SU-DHL-6 (cell line): ENCODE measurements at regions not wholly inside any gene's neighbourhood (a gene's known extent, or its start where the extent isn't known, plus 50 kb on each side); places are given as distances from the start of the nearest gene placed in this dataset.

Experiments used
- H2AFZ ChIP-seq: fragments of 200-600 bp; sonication (generic); 2 replicates; pipeline ENCODE4 v1.6.1; 2014; ENCODE audit warnings: low read depth, mild to moderate bottlenecking, moderate library complexity, mixed read lengths, antibody characterized with exemption, low read length; ENCODE audit not compliant: severe bottlenecking
- H3F3A ChIP-seq: fragments of 200-600 bp; shearing (Covaris generic); 2 replicates; pipeline ENCODE4 v1.6.0; 2016; ENCODE audit warnings: antibody characterized with exemption, mild to moderate bottlenecking; ENCODE audit not compliant: insufficient read depth
- H3K27ac ChIP-seq: fragments of 200-600 bp; sonication (generic); 2 replicates; pipeline ENCODE4 v1.5.1; 2016; ENCODE audit warnings: low read depth, mild to moderate bottlenecking, low read length, moderate library complexity, mixed read lengths
- H3K27me3 ChIP-seq: fragments of 200-600 bp; sonication (generic), shearing (Covaris generic); 2 replicates; pipeline ENCODE4 v1.6.0; 2014; ENCODE audit warnings: mild to moderate bottlenecking, low read length
- H3K36me3 ChIP-seq: fragments of 200-600 bp; sonication (generic); 2 replicates; pipeline ENCODE4 v1.6.1; 2014; ENCODE audit warnings: mild to moderate bottlenecking, low read length, mixed read lengths
- H3K4me2 ChIP-seq: fragments of 300-600, 200-600 bp; shearing (Covaris generic), sonication (generic); 2 replicates; pipeline ENCODE4 v1.6.0; 2014; ENCODE audit warnings: low read length, low read depth, mild to moderate bottlenecking; ENCODE audit not compliant: poor library complexity, severe bottlenecking
- H3K4me3 ChIP-seq: fragments of 200-600 bp; sonication (generic); 2 replicates; pipeline ENCODE4 v1.5.1; 2014; ENCODE audit warnings: antibody characterized with exemption, low read length, mild to moderate bottlenecking, mixed read lengths; ENCODE audit not compliant: insufficient read depth, poor library complexity, severe bottlenecking
- H3K79me2 ChIP-seq: fragments of 200-600 bp; sonication (generic); 2 replicates; pipeline ENCODE4 v1.6.1; 2014; ENCODE audit warnings: mild to moderate bottlenecking, low read length, moderate library complexity; ENCODE audit not compliant: insufficient read depth
- H3K9ac ChIP-seq: fragments of 200-600 bp; sonication (generic); 2 replicates; pipeline ENCODE4 v1.7.0; 2014; ENCODE audit warnings: mild to moderate bottlenecking, low read length
- H3K9me2 ChIP-seq: fragments of 200-600 bp; sonication (generic); replicated peaks from 2 replicates; pipeline ENCODE4 v1.6.1; 2014; ENCODE audit warnings: low read length; ENCODE audit not compliant: insufficient read depth
- H3K9me3 ChIP-seq: fragments of 200-600 bp; sonication (generic); 2 replicates; pipeline ENCODE4 v1.6.1; 2014; ENCODE audit warnings: low read length, mixed read lengths; ENCODE audit not compliant: insufficient read depth
- H4K20me1 ChIP-seq: fragments of 200-600 bp; sonication (generic); 2 replicates; pipeline ENCODE4 v1.6.1; 2014; ENCODE audit warnings: low read depth, mild to moderate bottlenecking, antibody characterized with exemption, low read length, moderate library complexity, mixed read lengths
- EZH2phosphoT487 ChIP-seq: fragments of 200-600 bp; sonication (generic), shearing (Covaris generic); conservative IDR thresholded peaks from 2 replicates; pipeline ENCODE4 v1.6.1; 2018; ENCODE audit warnings: mild to moderate bottlenecking, antibody characterized with exemption, low read length, moderate library complexity, mixed read lengths
- TF ChIP-seq, protein P1 (sequence below): fragments of 200-600 bp; sonication (generic); IDR thresholded peaks from one replicate; pipeline ENCODE4 v1.5.1; 2017; ENCODE audit warnings: antibody characterized with exemption, mild to moderate bottlenecking, low read length, moderate library complexity; ENCODE audit not compliant: insufficient read depth, poor library complexity, severe bottlenecking

DNA sequence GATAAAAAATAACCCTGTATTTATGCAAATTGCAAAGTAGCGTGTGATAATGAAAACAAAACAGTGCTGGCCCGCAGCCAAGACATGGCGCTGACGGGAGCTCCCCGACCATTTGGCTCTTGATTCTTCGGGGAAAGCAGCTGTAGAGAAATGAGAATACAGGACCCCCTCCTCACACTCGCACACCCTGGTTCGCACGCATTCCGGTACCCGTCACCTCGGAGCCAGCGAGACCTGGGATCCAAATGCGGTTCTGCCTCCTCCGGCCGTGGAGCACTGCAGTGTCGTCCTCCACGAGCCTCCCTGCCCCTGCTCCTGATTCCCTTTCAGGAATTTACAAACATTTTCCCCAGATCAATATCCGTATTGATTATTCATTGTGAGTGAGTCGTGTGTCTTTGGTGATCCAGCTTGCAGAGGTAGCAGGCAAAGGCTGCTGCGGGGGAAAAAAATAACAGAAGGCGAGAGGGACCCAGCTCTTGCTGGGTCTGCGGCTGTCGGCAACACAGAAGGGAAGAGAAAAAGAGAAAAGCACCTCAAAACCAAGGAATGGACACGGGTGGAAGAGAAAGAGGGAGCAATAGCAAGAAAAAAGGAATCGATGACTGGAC is 184.1 kb upstream of the ZFHX3 start:
- no peak overlapping the region for H3K4me2 ChIP-seq

DNA sequence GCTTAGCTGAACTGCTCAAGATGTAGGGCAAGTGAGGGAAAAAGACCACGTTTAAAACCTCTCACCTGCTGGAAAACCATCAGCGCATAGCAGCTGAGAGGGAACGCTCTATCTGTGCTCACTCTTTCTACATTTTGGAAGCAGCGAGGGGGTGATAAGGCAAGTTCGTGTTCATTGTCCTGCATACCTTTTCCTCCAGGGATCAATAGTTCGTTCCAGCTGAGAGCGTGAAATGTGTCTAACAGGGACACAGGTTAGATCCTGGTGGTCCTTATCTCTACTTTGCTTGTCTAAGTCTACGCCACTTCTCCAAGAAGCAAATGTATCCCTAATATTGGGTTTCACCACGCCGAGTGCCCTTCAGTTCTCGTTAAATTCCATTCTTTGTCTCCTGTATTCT is 183.5 kb upstream of the ZFHX3 start:
- no peak overlapping the region for H3K4me2 ChIP-seq
- H3K9me2 ChIP-seq = no peaks in the 10 kb centered on the region
- H3K27me3 ChIP-seq = no peaks in the 10 kb centered on the region
- TF ChIP-seq EZH2phosphoT487 = no peak
- TF ChIP-seq, protein P1, sequence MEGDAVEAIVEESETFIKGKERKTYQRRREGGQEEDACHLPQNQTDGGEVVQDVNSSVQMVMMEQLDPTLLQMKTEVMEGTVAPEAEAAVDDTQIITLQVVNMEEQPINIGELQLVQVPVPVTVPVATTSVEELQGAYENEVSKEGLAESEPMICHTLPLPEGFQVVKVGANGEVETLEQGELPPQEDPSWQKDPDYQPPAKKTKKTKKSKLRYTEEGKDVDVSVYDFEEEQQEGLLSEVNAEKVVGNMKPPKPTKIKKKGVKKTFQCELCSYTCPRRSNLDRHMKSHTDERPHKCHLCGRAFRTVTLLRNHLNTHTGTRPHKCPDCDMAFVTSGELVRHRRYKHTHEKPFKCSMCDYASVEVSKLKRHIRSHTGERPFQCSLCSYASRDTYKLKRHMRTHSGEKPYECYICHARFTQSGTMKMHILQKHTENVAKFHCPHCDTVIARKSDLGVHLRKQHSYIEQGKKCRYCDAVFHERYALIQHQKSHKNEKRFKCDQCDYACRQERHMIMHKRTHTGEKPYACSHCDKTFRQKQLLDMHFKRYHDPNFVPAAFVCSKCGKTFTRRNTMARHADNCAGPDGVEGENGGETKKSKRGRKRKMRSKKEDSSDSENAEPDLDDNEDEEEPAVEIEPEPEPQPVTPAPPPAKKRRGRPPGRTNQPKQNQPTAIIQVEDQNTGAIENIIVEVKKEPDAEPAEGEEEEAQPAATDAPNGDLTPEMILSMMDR = no peak
- H3K79me2 ChIP-seq = no peaks in the 10 kb centered on the region
- H2AFZ ChIP-seq = no peak overlapping the region
- no peak overlapping the region for H3K9ac ChIP-seq
- H3K36me3 ChIP-seq = no peaks in the 10 kb centered on the region
- H3K4me3 ChIP-seq = no peak overlapping the region
- H3F3A ChIP-seq = no peaks in the 10 kb centered on the region
- H4K20me1 ChIP-seq = no peaks in the 10 kb centered on the region
- no peaks in the 10 kb centered on the region for H3K9me3 ChIP-seq
- no peak overlapping the region for H3K27ac ChIP-seq

More for the DNA sequence above, 184.1 kb upstream of the ZFHX3 start:
- H3K36me3 ChIP-seq = no peaks in the 10 kb centered on the region
- no peaks in the 10 kb centered on the region for H3K27me3 ChIP-seq
- H2AFZ ChIP-seq = no peak overlapping the region
- no peaks in the 10 kb centered on the region for H3F3A ChIP-seq
- H3K27ac ChIP-seq = no peak overlapping the region
- no peaks in the 10 kb centered on the region for H3K9me3 ChIP-seq
- no peaks in the 10 kb centered on the region for H4K20me1 ChIP-seq
- H3K9me2 ChIP-seq = no peaks in the 10 kb centered on the region
- H3K9ac ChIP-seq = no peak overlapping the region
- TF ChIP-seq EZH2phosphoT487 = no peak
- TF ChIP-seq, protein P1 = no peak
- H3K4me3 ChIP-seq = no peak overlapping the region
- H3K79me2 ChIP-seq = no peaks in the 10 kb centered on the region

DNA sequence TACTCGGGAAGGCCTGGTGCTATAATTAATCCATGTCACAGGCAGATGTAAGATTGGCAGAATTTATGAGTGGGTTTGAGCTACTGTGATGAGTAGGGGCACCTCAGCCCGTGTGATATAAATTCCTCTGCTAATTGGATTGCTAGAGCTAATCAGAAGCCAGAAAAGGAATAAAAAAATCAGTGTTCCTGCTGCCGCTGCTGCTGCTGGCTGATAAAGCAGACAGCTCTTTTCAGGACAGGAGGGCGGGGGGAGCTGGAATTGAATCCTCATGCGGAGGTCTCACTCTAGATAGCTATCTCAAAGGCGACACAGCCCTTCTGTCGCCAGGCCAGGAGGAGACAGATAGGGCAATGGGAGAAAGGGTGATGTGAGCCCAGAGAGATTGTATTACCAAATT is 182.7 kb upstream of the ZFHX3 start:
- no peak overlapping the region for H3K4me2 ChIP-seq
- TF ChIP-seq EZH2phosphoT487 = no peak
- H4K20me1 ChIP-seq = no peaks in the 10 kb centered on the region
- no peaks in the 10 kb centered on the region for H3K79me2 ChIP-seq
- H3K36me3 ChIP-seq = no peaks in the 10 kb centered on the region
- H3K9me3 ChIP-seq = no peaks in the 10 kb centered on the region
- H2AFZ ChIP-seq = no peak overlapping the region
- no peaks in the 10 kb centered on the region for H3K27me3 ChIP-seq
- no peak overlapping the region for H3K4me3 ChIP-seq
- H3K27ac ChIP-seq = no peak overlapping the region
- no peak overlapping the region for H3K9ac ChIP-seq
- H3K9me2 ChIP-seq = no peaks in the 10 kb centered on the region
- no peaks in the 10 kb centered on the region for H3F3A ChIP-seq

DNA sequence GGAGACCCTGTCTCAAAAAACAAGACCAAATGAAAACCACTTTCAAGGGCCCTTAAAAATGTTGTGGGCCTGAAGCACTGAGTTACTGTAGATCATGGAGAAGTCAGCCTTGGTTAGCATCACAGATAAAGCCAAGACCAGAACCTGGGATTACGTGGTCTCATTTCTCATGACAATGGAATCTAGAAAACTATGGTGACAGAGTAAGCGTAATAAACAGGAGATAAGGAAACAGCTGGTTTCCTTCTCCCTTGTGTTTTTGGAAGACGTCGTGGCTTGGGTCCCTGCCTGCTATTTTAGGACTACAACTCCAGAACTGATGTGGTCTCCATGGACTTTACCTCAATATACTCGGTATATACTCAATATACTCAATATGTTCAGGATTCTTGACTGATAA is 180.7 kb upstream of the ZFHX3 start:
- H3K4me2 ChIP-seq = no peak overlapping the region
- no peaks in the 10 kb centered on the region for H4K20me1 ChIP-seq
- no peak overlapping the region for H3K9ac ChIP-seq
- no peaks in the 10 kb centered on the region for H3K36me3 ChIP-seq
- no peaks in the 10 kb centered on the region for H3K79me2 ChIP-seq
- no peaks in the 10 kb centered on the region for H3F3A ChIP-seq
- no peak overlapping the region for H2AFZ ChIP-seq
- H3K9me3 ChIP-seq = no peaks in the 10 kb centered on the region
- TF ChIP-seq, protein P1 = no peak
- no peak for TF ChIP-seq EZH2phosphoT487
- H3K4me3 ChIP-seq = no peak overlapping the region
- H3K9me2 ChIP-seq = no peaks in the 10 kb centered on the region
- H3K27ac ChIP-seq = no peak overlapping the region
- no peaks in the 10 kb centered on the region for H3K27me3 ChIP-seq
